Liver (tissue), 8 donors: ENCODE measurements at regions not wholly inside any gene's neighbourhood (a gene's known extent, or its start where the extent isn't known, plus 50 kb on each side); places are given as distances from the start of the nearest gene placed in this dataset.

Experiments used
- DNase-seq: peaks from one replicate; pipeline ENCODE4 v3.0.0-alpha.2; 2017; ENCODE audit warnings: low spot score
- H3K27ac ChIP-seq, 2 donors: one replicate each; pipeline ENCODE4 v1.7.0; 2013; ENCODE audit warnings: inconsistent platforms in 2 of 2, low read length in 2 of 2, control low read depth in 1 of 2, low read depth in 1 of 2, mild to moderate bottlenecking in 1 of 2
- H3K27me3 ChIP-seq, 4 donors: one replicate each; pipeline versions ENCODE4 v1.6.1 to v1.7.0; 2013; ENCODE audit warnings: low read length in 3 of 4, inconsistent platforms in 1 of 4, mild to moderate bottlenecking in 1 of 4, moderate library complexity in 1 of 4; ENCODE audit not compliant: control insufficient read depth in 4 of 4, insufficient read depth in 4 of 4
- H3K36me3 ChIP-seq, 4 donors: one replicate each; pipeline versions ENCODE4 v1.6.1 to v1.7.0; 2013; ENCODE audit warnings: low read length in 3 of 4, mild to moderate bottlenecking in 3 of 4, low read depth in 1 of 4, moderate library complexity in 1 of 4; ENCODE audit not compliant: control insufficient read depth in 4 of 4, insufficient read depth in 3 of 4
- H3K4me1 ChIP-seq, 4 donors: one replicate each; pipeline versions ENCODE4 v1.6.1 to v1.7.0; 2013; ENCODE audit warnings: low read length in 3 of 4, mild to moderate bottlenecking in 3 of 4, moderate library complexity in 1 of 4; ENCODE audit not compliant: control insufficient read depth in 4 of 4, insufficient read depth in 4 of 4
- H3K4me3 ChIP-seq, 3 donors: one replicate each; pipeline versions ENCODE4 v1.6.1 to v1.7.0; 2013; ENCODE audit warnings: low read length in 3 of 3, control low read depth in 1 of 3, low read depth in 1 of 3, mild to moderate bottlenecking in 1 of 3
- H3K9ac ChIP-seq, 2 donors: one replicate each; pipeline ENCODE4 v1.7.0; 2013; ENCODE audit warnings: low read length in 2 of 2, mild to moderate bottlenecking in 2 of 2, moderate library complexity in 2 of 2, control low read depth in 1 of 2, low read depth in 1 of 2
- H3K9me3 ChIP-seq, 4 donors: one replicate each; pipeline versions ENCODE4 v1.6.1 to v1.7.0; 2013; ENCODE audit warnings: low read length in 3 of 4; ENCODE audit not compliant: control insufficient read depth in 4 of 4
- ATF3 ChIP-seq: IDR thresholded peaks from 2 replicates; pipeline ENCODE4 v1.6.1; 2016; ENCODE audit warnings: antibody characterized with exemption
- EGR1 ChIP-seq, 2 donors: IDR thresholded peaks; 2 replicates each; pipeline ENCODE4 v1.6.1; 2016 to 2018; ENCODE audit warnings: antibody characterized with exemption in 2 of 2, low read depth in 2 of 2
- FOXA1 ChIP-seq: IDR thresholded peaks from 2 replicates; pipeline ENCODE4 v1.6.1; 2016; ENCODE audit warnings: antibody characterized with exemption
- FOXA2 ChIP-seq: IDR thresholded peaks from 2 replicates; pipeline ENCODE4 v1.6.1; 2016; ENCODE audit warnings: antibody characterized with exemption
- GABPA ChIP-seq, 2 donors: IDR thresholded peaks in 1 of 2; conservative IDR thresholded peaks in 1 of 2; 2 replicates each; pipeline ENCODE4 v1.6.1; 2016; ENCODE audit warnings: antibody characterized with exemption in 2 of 2, mild to moderate bottlenecking in 1 of 2, moderate library complexity in 1 of 2
- HNF4A ChIP-seq, 2 donors: conservative IDR thresholded peaks; 2 replicates each; pipeline ENCODE4 v1.6.1; 2016; ENCODE audit warnings: antibody characterized with exemption in 2 of 2, mild to moderate bottlenecking in 2 of 2
- HNF4G ChIP-seq: IDR thresholded peaks from 2 replicates; pipeline ENCODE4 v1.6.1; 2016; ENCODE audit warnings: antibody characterized with exemption
- JUND ChIP-seq, 2 donors: IDR thresholded peaks; 2 replicates each; pipeline ENCODE4 v1.6.1; 2016; ENCODE audit warnings: antibody characterized with exemption in 2 of 2
- NR2F2 ChIP-seq: IDR thresholded peaks from 2 replicates; pipeline ENCODE4 v1.6.1; 2016; ENCODE audit warnings: antibody characterized with exemption
- RAD21 ChIP-seq, 2 donors: IDR thresholded peaks; 2 replicates each; pipeline ENCODE4 v1.6.1; 2016; ENCODE audit warnings: antibody characterized with exemption in 2 of 2, mild to moderate bottlenecking in 2 of 2
- RXRA ChIP-seq, 2 donors: IDR thresholded peaks; 2 replicates each; pipeline ENCODE4 v1.6.1; 2017 to 2018; ENCODE audit warnings: antibody characterized with exemption in 2 of 2, mild to moderate bottlenecking in 1 of 2
- SP1 ChIP-seq: IDR thresholded peaks from 2 replicates; pipeline ENCODE4 v1.6.1; 2018; ENCODE audit warnings: antibody characterized with exemption, mild to moderate bottlenecking
- TAF1 ChIP-seq: conservative IDR thresholded peaks from 2 replicates; pipeline ENCODE4 v1.6.1; 2016; ENCODE audit warnings: antibody characterized with exemption, mild to moderate bottlenecking
- YY1 ChIP-seq: IDR thresholded peaks from 2 replicates; pipeline ENCODE4 v1.6.1; 2016; ENCODE audit warnings: antibody characterized with exemption, mild to moderate bottlenecking
- WGBS: extraction: QIAGEN DNeasy Blood & Tissue Kit; methylation state at CpG from one replicate; pipeline ENCODE4 v1.1.7; 2013; 5-methylcytosine and 5-hydroxymethylcytosine counted together
- TF ChIP-seq, protein P1 (sequence below): IDR thresholded peaks from 2 replicates; pipeline ENCODE4 v1.6.1; 2016; ENCODE audit warnings: antibody characterized with exemption
- TF ChIP-seq, protein P2 (sequence below): IDR thresholded peaks from 2 replicates; pipeline ENCODE4 v1.6.1; 2016; ENCODE audit warnings: antibody characterized with exemption, mild to moderate bottlenecking
- TF ChIP-seq, protein P3 (sequence below): IDR thresholded peaks from 2 replicates; pipeline ENCODE4 v1.6.1; 2016; ENCODE audit warnings: antibody characterized with exemption
- TF ChIP-seq, protein P4 (sequence below): fragments of 150-350 bp; IDR thresholded peaks from 2 replicates; pipeline ENCODE4 v1.5.1; 2017; ENCODE audit warnings: improper control_type of control experiment, low read depth, low read length; ENCODE audit not compliant: missing input control
- donor health status: healthy.
- donor health status: healthy.
- donor health status: healthy.
- donor health status: healthy.
- donor health status: healthy.

DNA sequence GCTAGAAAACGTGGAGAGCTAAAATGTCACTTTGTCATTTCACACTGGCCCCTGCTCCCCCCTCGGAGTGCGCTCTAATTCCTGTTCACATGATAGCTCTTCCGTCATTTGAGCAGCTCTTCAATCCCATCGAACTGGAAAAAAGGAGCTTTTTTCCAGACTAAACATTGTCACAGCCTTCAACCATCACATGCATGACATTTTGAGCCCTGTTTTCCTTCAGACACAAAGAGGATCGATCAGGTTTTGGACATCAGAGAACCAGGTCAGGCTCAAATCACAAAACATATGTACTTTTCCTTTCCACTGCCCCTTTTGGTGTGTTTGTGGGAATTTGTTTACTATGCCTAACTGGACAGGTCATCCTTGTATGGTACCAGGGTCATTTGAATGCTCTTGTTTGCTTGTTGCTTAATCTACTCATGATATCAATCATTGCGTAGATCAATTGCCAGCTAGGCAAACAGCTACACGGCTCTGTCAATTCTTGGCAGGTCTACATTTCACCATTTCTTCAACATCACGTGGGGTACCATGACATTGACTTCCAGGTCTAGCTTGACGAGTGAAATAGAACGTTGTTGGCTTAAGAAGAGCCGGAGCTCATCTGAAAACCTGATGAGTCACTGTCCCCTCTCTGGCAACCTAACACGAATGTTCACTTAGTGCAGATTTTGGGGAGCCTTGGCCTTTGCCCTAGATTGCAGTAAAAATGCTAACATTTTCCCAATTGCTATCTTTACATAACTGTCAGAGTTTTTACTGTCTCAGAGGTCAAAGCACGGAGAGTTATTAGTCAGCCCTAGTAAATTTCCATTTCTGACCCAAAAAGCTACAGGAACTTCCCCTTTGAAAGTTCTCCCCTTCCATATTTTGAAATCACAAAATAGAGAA, 87.3 kb downstream of the LYZL2 start:
- 19% methylated on average over 14 of the region's 14 CpGs for WGBS

More for the DNA sequence above, 87.3 kb downstream of the LYZL2 start:
- Histone ChIP-seq H3K9ac (peak overlapping the region in 1 of 2 donors; percentile 26), H3K36me3 (no peaks in the 10 kb centered on the region), H3K27me3 (no peaks in the 10 kb centered on the region), H3K9me3 (no peaks in the 10 kb centered on the region), H3K27ac (peak overlapping the region; percentile 75 to 77), H3K4me3 (no peak overlapping the region), H3K4me1 (peaks cover 13 to 34% (median 23%) of the 10 kb centered on the region in 4 donors)
- TF ChIP-seq FOXA1 (peak; percentile 98), HNF4A (conservative IDR thresholded peaks at IDR 0.05) (peak; percentile 88 to 92), YY1 (peak; percentile 82), NR2F2 (peak; percentile 89), GABPA (IDR thresholded peaks at IDR 0.05 in 1 of 2, conservative IDR thresholded peaks at IDR 0.05 in 1 of 2) (peak in 1 of 2 donors; percentile 69), EGR1 (IDR thresholded peaks at IDR 0.05; ENCODE audit: low read depth in 2 of 2) (peak; percentile 19 to 88), RAD21 (IDR thresholded peaks at IDR 0.05) (peak; percentile 46 to 51), RXRA (IDR thresholded peaks at IDR 0.05) (peak; percentile 96 to 99), SP1 (peak; percentile 97), ATF3 (peak; percentile 86), TAF1 (peak; percentile 42), HNF4G (peak; percentile 82), JUND (IDR thresholded peaks at IDR 0.05) (peak; percentile 95 to 97), FOXA2 (peak; percentile 98)
- TF ChIP-seq, protein P1, sequence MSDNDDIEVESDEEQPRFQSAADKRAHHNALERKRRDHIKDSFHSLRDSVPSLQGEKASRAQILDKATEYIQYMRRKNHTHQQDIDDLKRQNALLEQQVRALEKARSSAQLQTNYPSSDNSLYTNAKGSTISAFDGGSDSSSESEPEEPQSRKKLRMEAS = peak; percentile 95
- TF ChIP-seq, protein P2, sequence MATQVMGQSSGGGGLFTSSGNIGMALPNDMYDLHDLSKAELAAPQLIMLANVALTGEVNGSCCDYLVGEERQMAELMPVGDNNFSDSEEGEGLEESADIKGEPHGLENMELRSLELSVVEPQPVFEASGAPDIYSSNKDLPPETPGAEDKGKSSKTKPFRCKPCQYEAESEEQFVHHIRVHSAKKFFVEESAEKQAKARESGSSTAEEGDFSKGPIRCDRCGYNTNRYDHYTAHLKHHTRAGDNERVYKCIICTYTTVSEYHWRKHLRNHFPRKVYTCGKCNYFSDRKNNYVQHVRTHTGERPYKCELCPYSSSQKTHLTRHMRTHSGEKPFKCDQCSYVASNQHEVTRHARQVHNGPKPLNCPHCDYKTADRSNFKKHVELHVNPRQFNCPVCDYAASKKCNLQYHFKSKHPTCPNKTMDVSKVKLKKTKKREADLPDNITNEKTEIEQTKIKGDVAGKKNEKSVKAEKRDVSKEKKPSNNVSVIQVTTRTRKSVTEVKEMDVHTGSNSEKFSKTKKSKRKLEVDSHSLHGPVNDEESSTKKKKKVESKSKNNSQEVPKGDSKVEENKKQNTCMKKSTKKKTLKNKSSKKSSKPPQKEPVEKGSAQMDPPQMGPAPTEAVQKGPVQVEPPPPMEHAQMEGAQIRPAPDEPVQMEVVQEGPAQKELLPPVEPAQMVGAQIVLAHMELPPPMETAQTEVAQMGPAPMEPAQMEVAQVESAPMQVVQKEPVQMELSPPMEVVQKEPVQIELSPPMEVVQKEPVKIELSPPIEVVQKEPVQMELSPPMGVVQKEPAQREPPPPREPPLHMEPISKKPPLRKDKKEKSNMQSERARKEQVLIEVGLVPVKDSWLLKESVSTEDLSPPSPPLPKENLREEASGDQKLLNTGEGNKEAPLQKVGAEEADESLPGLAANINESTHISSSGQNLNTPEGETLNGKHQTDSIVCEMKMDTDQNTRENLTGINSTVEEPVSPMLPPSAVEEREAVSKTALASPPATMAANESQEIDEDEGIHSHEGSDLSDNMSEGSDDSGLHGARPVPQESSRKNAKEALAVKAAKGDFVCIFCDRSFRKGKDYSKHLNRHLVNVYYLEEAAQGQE = peak; percentile 86
- TF ChIP-seq, protein P3, sequence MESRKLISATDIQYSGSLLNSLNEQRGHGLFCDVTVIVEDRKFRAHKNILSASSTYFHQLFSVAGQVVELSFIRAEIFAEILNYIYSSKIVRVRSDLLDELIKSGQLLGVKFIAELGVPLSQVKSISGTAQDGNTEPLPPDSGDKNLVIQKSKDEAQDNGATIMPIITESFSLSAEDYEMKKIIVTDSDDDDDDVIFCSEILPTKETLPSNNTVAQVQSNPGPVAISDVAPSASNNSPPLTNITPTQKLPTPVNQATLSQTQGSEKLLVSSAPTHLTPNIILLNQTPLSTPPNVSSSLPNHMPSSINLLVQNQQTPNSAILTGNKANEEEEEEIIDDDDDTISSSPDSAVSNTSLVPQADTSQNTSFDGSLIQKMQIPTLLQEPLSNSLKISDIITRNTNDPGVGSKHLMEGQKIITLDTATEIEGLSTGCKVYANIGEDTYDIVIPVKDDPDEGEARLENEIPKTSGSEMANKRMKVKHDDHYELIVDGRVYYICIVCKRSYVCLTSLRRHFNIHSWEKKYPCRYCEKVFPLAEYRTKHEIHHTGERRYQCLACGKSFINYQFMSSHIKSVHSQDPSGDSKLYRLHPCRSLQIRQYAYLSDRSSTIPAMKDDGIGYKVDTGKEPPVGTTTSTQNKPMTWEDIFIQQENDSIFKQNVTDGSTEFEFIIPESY = peak; percentile 96
- TF ChIP-seq, protein P4, sequence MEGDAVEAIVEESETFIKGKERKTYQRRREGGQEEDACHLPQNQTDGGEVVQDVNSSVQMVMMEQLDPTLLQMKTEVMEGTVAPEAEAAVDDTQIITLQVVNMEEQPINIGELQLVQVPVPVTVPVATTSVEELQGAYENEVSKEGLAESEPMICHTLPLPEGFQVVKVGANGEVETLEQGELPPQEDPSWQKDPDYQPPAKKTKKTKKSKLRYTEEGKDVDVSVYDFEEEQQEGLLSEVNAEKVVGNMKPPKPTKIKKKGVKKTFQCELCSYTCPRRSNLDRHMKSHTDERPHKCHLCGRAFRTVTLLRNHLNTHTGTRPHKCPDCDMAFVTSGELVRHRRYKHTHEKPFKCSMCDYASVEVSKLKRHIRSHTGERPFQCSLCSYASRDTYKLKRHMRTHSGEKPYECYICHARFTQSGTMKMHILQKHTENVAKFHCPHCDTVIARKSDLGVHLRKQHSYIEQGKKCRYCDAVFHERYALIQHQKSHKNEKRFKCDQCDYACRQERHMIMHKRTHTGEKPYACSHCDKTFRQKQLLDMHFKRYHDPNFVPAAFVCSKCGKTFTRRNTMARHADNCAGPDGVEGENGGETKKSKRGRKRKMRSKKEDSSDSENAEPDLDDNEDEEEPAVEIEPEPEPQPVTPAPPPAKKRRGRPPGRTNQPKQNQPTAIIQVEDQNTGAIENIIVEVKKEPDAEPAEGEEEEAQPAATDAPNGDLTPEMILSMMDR = no peak
- DNase-seq = no peak
